Loucy (cell line): ENCODE measurements at regions not wholly inside any gene's neighbourhood (a gene's known extent, or its start where the extent isn't known, plus 50 kb on each side); places are given as distances from the start of the nearest gene placed in this dataset.

Experiments
- CTCF ChIP-seq: fragments of 200-600 bp; sonication (generic); conservative IDR thresholded peaks from 2 replicates; pipeline ENCODE4 v1.5.1; 2014; ENCODE audit warnings: mild to moderate bottlenecking, antibody characterized with exemption, low read length
- EZH2phosphoT487 ChIP-seq: fragments of 200-600 bp; IDR thresholded peaks from 2 replicates; pipeline ENCODE4 v1.6.1; 2018; ENCODE audit warnings: antibody characterized with exemption, mild to moderate bottlenecking, moderate library complexity, borderline replicate concordance

- TF ChIP-seq CTCF (no peak), EZH2phosphoT487 (no peak)
Measured at GRCh38 chr2:22248851-22249250, 1125.1 kb downstream of the TDRD15 start.
